ENCODE measurements at regions not wholly inside any gene's neighbourhood (a gene's known extent, or its start where the extent isn't known, plus 50 kb on each side); places are given as distances from the start of the nearest gene placed in this dataset.

DNA sequence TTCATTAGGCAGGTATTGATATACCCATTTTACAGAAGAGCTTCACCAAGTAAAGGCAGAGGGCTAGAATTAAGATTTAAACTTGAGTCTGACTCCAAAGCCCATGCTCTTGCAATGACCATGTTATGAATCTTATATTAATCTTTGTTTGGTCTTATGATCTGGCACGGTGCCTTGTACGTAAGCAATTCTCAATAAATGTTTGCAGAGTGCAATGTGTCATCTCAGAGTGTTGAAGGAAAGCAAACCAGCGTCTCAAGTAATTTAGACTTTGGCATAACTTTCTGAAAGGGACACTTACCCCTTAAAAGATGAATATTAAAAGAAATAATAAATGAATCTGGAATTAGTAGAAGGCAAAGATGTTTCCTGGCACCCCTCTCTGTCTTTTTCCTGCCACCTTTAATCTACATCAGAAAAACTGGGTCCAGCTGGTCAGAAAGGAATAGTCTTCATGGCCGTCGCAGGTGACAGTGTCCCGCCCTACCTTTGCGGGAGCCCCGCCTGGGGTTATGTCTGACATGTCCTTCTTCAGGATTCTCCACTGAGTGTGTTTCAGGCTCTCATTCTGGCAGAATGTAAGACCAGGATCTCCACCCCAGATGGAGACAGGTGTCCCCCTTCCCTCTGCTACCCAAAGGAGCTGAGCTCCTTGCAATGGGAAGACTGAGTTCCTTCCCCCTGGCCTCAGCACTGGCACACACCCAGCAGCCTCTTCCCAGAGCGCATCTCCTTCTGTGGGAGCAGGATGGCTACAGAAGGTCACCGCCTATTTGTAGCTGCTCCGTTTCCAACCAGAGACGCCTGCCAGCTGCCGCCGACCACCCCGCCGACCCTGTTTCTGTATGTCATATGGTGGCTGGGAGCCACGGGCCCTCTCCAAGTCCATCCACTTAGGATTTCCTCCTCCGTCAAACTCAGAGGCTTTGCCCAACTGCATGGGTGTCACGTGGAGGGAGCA is 266.3 kb upstream of the ECI2 start:
- H3K27ac ChIP-seq, result peak overlapping the region in 4 of 8 donors; percentile 37 to 54 (median 50)
- TF ChIP-seq CTCF (IDR thresholded peaks at IDR 0.05 in 8 of 11, conservative IDR thresholded peaks at IDR 0.05 in 3 of 11), result no peak
- TF ChIP-seq POLR2AphosphoS5 (IDR thresholded peaks at IDR 0.05), result peak in 2 of 3 donors; percentile 28 to 66
- TF ChIP-seq POLR2A (IDR thresholded peaks at IDR 0.05), result no peak
- DNase-seq, result no peak
- H3K27me3 ChIP-seq (replicated peaks in 1 of 7), result no peaks in the 10 kb centered on the region
- WGBS, 5 donors, result 68 to 84% (median 70%) methylated on average over 19 of the region's 19 CpGs
- intact Hi-C loops (cut with DNase I; ENCODE audit: low total_unique reads), result no loop called here
- peaks cover 0 to 4% (median 0%) of the 10 kb centered on the region in 8 donors for H3K9me3 ChIP-seq
- no peak overlapping the region for H3K4me3 ChIP-seq
- no peaks in the 10 kb centered on the region for H3K36me3 ChIP-seq
- H3K4me1 ChIP-seq, result peaks cover 0 to 7% (median 2%) of the 10 kb centered on the region in 6 donors

- Histone ChIP-seq H3K4me1 (peaks cover 0 to 7% (median 2%) of the 10 kb centered on the region in 6 donors), H3K36me3 (no peaks in the 10 kb centered on the region), H3K27ac (no peak overlapping the region), H3K4me3 (no peak overlapping the region), H3K27me3 (replicated peaks in 1 of 7) (no peaks in the 10 kb centered on the region), H3K9me3 (no peaks in the 10 kb centered on the region)
- DNase-seq, result no peak
- 73 to 92% (median 79%) methylated on average over 2 of the region's 2 CpGs for WGBS, 5 donors
- no peak for TF ChIP-seq POLR2A (IDR thresholded peaks at IDR 0.05)
- no peak for TF ChIP-seq CTCF (IDR thresholded peaks at IDR 0.05 in 8 of 11, conservative IDR thresholded peaks at IDR 0.05 in 3 of 11)
- TF ChIP-seq POLR2AphosphoS5 (IDR thresholded peaks at IDR 0.05), result no peak
- intact Hi-C loops (cut with DNase I; ENCODE audit: low total_unique reads), result no loop called here
Observed at GRCh38 chr6:4399656-4400055, 264.3 kb upstream of the ECI2 start.

DNA sequence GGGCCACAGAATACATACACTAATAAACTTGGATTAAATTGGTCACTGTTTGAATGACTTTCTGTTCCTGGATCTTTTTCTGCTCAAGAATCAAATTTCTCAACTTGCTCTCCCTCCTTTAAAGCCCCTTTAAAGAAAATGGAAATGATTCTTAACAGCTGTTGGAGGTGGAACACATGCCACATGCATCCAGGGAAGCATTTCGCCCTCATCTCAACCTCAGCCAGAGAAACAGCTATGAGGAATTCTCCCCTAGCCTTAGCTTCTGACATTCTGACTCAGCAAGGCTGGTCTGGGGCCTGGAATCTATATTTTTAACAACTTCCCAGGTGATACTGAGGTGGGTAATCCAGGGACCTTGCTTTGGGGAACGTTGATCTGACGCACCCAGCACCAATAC is 263.4 kb upstream of the ECI2 start:
- no peak for TF ChIP-seq POLR2AphosphoS5 (IDR thresholded peaks at IDR 0.05)
- TF ChIP-seq CTCF (IDR thresholded peaks at IDR 0.05 in 8 of 11, conservative IDR thresholded peaks at IDR 0.05 in 3 of 11), result no peak
- TF ChIP-seq POLR2A (IDR thresholded peaks at IDR 0.05), result no peak
- Histone ChIP-seq H3K9me3 (no peaks in the 10 kb centered on the region), H3K27ac (peak overlapping the region in 1 of 8 donors; percentile 7), H3K4me3 (no peak overlapping the region), H3K4me1 (peaks cover 0 to 7% (median 2%) of the 10 kb centered on the region in 6 donors), H3K36me3 (no peaks in the 10 kb centered on the region), H3K27me3 (replicated peaks in 1 of 7) (no peaks in the 10 kb centered on the region)
- no peak for DNase-seq
- 80 to 91% (median 84%) methylated on average over 3 of the region's 3 CpGs for WGBS, 5 donors
- intact Hi-C loops (cut with DNase I; ENCODE audit: low total_unique reads), result no loop called here

GRCh38 chr6:4397307-4397706 is 261.9 kb upstream of the ECI2 start:
- intact Hi-C loops (cut with DNase I; ENCODE audit: low total_unique reads), result no loop called here
- no peaks in the 10 kb centered on the region for H3K9me3 ChIP-seq
- H3K36me3 ChIP-seq, result no peaks in the 10 kb centered on the region
- peaks cover 0 to 7% (median 0%) of the 10 kb centered on the region in 6 donors for H3K4me1 ChIP-seq
- no peak for DNase-seq
- WGBS, 5 donors, result 63 to 75% (median 67%) methylated on average over 5 of the region's 5 CpGs
- H3K27me3 ChIP-seq (replicated peaks in 1 of 7), result no peaks in the 10 kb centered on the region
- no peak overlapping the region for H3K27ac ChIP-seq
- H3K4me3 ChIP-seq, result no peak overlapping the region
- TF ChIP-seq CTCF (IDR thresholded peaks at IDR 0.05 in 8 of 11, conservative IDR thresholded peaks at IDR 0.05 in 3 of 11), result no peak
- TF ChIP-seq POLR2A (IDR thresholded peaks at IDR 0.05), result no peak
- no peak for TF ChIP-seq POLR2AphosphoS5 (IDR thresholded peaks at IDR 0.05)

Measured in spleen (tissue), 11 donors.